Loucy (cell line): ENCODE measurements at regions not wholly inside any gene's neighbourhood (a gene's known extent, or its start where the extent isn't known, plus 50 kb on each side); places are given as distances from the start of the nearest gene placed in this dataset.

Experiments used
- CTCF ChIP-seq: fragments of 200-600 bp; sonication (generic); conservative IDR thresholded peaks from 2 replicates; pipeline ENCODE4 v1.5.1; 2014; ENCODE audit warnings: mild to moderate bottlenecking, antibody characterized with exemption, low read length
- EZH2phosphoT487 ChIP-seq: fragments of 200-600 bp; IDR thresholded peaks from 2 replicates; pipeline ENCODE4 v1.6.1; 2018; ENCODE audit warnings: antibody characterized with exemption, mild to moderate bottlenecking, moderate library complexity, borderline replicate concordance

- TF ChIP-seq CTCF (no peak), EZH2phosphoT487 (no peak)
These were observed 59.5 kb upstream of the IGFBP5 start for GRCh38 chr2:216754812-216755211.
